ENCODE measurements at regions not wholly inside any gene's neighbourhood (a gene's known extent, or its start where the extent isn't known, plus 50 kb on each side); places are given as distances from the start of the nearest gene placed in this dataset.

DNA sequence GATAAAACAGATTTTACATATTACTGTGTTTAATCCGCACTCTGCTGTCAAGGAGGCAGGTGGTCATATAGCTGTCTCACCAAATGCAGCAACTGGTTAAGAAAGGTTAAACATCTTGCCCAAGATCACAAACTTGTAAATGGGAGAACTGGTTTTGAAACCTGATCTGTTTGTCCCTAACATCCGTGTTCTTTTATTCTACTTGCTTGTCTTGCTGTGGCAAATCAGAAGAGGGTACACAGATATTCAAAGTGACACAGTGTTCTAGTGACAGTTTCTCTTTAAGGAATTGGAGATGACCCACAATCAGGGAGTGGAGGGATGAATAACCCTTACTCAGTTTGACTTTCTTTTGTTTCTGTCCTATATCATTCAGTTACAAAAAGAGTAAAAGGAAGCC is 83.0 kb upstream of the SGK1 start:
- H3K27ac ChIP-seq = no peak overlapping the region
- CTCF ChIA-PET = no interaction called here
- DNase-seq (ENCODE audit: low spot score) = no peak
- TF ChIP-seq, protein P1, sequence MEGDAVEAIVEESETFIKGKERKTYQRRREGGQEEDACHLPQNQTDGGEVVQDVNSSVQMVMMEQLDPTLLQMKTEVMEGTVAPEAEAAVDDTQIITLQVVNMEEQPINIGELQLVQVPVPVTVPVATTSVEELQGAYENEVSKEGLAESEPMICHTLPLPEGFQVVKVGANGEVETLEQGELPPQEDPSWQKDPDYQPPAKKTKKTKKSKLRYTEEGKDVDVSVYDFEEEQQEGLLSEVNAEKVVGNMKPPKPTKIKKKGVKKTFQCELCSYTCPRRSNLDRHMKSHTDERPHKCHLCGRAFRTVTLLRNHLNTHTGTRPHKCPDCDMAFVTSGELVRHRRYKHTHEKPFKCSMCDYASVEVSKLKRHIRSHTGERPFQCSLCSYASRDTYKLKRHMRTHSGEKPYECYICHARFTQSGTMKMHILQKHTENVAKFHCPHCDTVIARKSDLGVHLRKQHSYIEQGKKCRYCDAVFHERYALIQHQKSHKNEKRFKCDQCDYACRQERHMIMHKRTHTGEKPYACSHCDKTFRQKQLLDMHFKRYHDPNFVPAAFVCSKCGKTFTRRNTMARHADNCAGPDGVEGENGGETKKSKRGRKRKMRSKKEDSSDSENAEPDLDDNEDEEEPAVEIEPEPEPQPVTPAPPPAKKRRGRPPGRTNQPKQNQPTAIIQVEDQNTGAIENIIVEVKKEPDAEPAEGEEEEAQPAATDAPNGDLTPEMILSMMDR (conservative IDR thresholded peaks at IDR 0.05; ENCODE audit: low read depth) = no peak
- POLR2A ChIA-PET (ENCODE audit: low non-redundant PET) = no interaction called here

- H3K27ac ChIP-seq = no peak overlapping the region
- ChIA-PET POLR2A (ENCODE audit: low non-redundant PET) (no interaction called here), CTCF (no interaction called here)
- DNase-seq (ENCODE audit: low spot score) = no peak
- TF ChIP-seq, protein P1 (conservative IDR thresholded peaks at IDR 0.05; ENCODE audit: low read depth) = no peak
Observed at GRCh38 chr6:134398453-134398852, 80.5 kb upstream of the SGK1 start.

- TF ChIP-seq, protein P1 (conservative IDR thresholded peaks at IDR 0.05; ENCODE audit: low read depth) = no peak
- ChIA-PET CTCF (no interaction called here), POLR2A (ENCODE audit: low non-redundant PET) (no interaction called here)
- H3K27ac ChIP-seq = no peak overlapping the region
- no peak for DNase-seq (ENCODE audit: low spot score)
Observed at GRCh38 chr6:134397676-134398075, 79.8 kb upstream of the SGK1 start.

GRCh38 chr6:134394905-134395304 is 77.0 kb upstream of the SGK1 start:
- DNase-seq (ENCODE audit: low spot score) = peak; percentile 42
- TF ChIP-seq, protein P1 (conservative IDR thresholded peaks at IDR 0.05; ENCODE audit: low read depth) = no peak
- ChIA-PET POLR2A (ENCODE audit: low non-redundant PET) (no interaction called here), CTCF (no interaction called here)
- no peak overlapping the region for H3K27ac ChIP-seq

GRCh38 chr6:134394208-134394607 is 76.3 kb upstream of the SGK1 start:
- TF ChIP-seq, protein P1 (conservative IDR thresholded peaks at IDR 0.05; ENCODE audit: low read depth) = no peak
- no peak for DNase-seq (ENCODE audit: low spot score)
- no peak overlapping the region for H3K27ac ChIP-seq
- CTCF ChIA-PET = no interaction called here
- POLR2A ChIA-PET (ENCODE audit: low non-redundant PET) = no interaction called here

DNA sequence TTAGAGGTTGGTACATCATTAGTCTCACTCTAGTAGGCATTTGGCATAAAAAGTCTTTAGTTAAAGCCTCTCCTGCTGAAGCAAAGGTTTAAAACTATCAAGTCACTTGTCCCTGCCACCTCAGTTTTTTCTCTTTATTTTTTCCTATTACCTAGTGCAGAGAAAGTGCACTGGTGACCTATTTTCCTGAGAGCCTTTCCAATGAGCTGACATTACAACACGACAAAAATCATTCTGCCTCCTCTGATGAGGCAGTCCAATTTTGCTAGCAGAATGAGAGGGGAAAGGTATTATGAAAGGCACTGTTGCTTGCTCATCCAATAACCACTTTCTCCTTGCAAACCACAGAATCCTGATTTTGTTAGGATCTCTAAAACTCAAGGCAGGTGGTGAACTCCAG is 73.3 kb upstream of the SGK1 start:
- ChIA-PET CTCF (no interaction called here), POLR2A (ENCODE audit: low non-redundant PET) (no interaction called here)
- no peak for DNase-seq (ENCODE audit: low spot score)
- TF ChIP-seq, protein P1 (conservative IDR thresholded peaks at IDR 0.05; ENCODE audit: low read depth) = no peak
- no peak overlapping the region for H3K27ac ChIP-seq

GRCh38 chr6:134389658-134390057 is 71.7 kb upstream of the SGK1 start:
- H3K27ac ChIP-seq = no peak overlapping the region
- CTCF ChIA-PET = no interaction called here
- TF ChIP-seq, protein P1 (conservative IDR thresholded peaks at IDR 0.05; ENCODE audit: low read depth) = no peak
- POLR2A ChIA-PET (ENCODE audit: low non-redundant PET) = no interaction called here
- no peak for DNase-seq (ENCODE audit: low spot score)
